AG04450 (cell line): ENCODE measurements at regions not wholly inside any gene's neighbourhood (a gene's known extent, or its start where the extent isn't known, plus 50 kb on each side); places are given as distances from the start of the nearest gene placed in this dataset.

Experiments used
- CTCF ChIA-PET: fragments of 300-600, 350-600 bp; formaldehyde crosslinking; extraction: SDS; loops from one replicate; lab custom pipeline; 2022; ENCODE audit warnings: antibody characterized with exemption, inconsistent platforms; lab: Charles Lee
- POLR2A ChIA-PET: fragments of 350-600 bp; formaldehyde crosslinking; extraction: SDS; loops from one replicate; lab custom pipeline; 2021; ENCODE audit warnings: antibody characterized with exemption, inconsistent platforms; lab: Yijun Ruan, JAX
- DNase-seq: peaks from one replicate; pipeline ENCODE4 v3.0.0-alpha.2; 2011; ENCODE audit warnings: low read depth, low spot score
- H3K27ac ChIP-seq: one replicate; pipeline ENCODE4 v1.5.1; 2012; ENCODE audit warnings: low read depth, low read length, control low read depth
- H3K27me3 ChIP-seq: one replicate; pipeline ENCODE4 v1.6.0; 2012; ENCODE audit warnings: low read length; ENCODE audit not compliant: control insufficient read depth, insufficient read depth
- H3K4me3 ChIP-seq: 2 replicates; pipeline ENCODE4 v1.5.1; 2011; ENCODE audit warnings: mild to moderate bottlenecking, low read depth, low read length, control low read depth
- H3K9me3 ChIP-seq: 2 replicates; pipeline ENCODE4 v1.5.1; 2012; ENCODE audit warnings: low read length; ENCODE audit not compliant: control insufficient read depth, insufficient read depth
- TF ChIP-seq, protein P1 (sequence below): IDR thresholded peaks from 2 replicates; pipeline ENCODE4 v1.5.1; 2011; ENCODE audit warnings: low read depth, low read length, control low read depth, inconsistent platforms

DNA sequence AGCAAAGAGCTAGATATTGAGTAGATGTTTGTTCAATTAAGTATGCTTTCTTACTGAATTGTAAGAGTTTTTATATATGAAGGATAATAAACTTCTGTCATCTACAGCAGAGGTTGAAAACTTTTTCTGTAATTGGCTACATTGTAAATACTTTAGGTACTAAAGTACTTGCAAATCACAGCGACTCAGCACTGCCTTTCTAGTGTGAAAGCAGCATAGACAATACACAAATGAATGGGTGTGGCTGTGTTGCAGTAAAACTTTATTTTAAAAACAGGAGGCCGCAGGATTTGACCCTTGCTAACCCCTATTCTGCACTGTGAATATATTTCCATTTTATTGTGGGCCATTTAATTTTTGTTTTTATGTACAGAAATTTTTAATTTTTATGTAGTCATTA is 104.3 kb upstream of the TMC3 start:
- TF ChIP-seq, protein P1, sequence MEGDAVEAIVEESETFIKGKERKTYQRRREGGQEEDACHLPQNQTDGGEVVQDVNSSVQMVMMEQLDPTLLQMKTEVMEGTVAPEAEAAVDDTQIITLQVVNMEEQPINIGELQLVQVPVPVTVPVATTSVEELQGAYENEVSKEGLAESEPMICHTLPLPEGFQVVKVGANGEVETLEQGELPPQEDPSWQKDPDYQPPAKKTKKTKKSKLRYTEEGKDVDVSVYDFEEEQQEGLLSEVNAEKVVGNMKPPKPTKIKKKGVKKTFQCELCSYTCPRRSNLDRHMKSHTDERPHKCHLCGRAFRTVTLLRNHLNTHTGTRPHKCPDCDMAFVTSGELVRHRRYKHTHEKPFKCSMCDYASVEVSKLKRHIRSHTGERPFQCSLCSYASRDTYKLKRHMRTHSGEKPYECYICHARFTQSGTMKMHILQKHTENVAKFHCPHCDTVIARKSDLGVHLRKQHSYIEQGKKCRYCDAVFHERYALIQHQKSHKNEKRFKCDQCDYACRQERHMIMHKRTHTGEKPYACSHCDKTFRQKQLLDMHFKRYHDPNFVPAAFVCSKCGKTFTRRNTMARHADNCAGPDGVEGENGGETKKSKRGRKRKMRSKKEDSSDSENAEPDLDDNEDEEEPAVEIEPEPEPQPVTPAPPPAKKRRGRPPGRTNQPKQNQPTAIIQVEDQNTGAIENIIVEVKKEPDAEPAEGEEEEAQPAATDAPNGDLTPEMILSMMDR = no peak
- CTCF ChIA-PET = interaction anchor here (1.1 to 1.8 kb wide), 3 partner anchors 67 to 630 kb away, joined by 4 to 6 read pairs (median 5); no protein-coding TSS in a partner anchor
- H3K27me3 ChIP-seq = no peaks in the 10 kb centered on the region
- no peak overlapping the region for H3K4me3 ChIP-seq
- no peak overlapping the region for H3K27ac ChIP-seq
- POLR2A ChIA-PET = no interaction called here
- no peak for DNase-seq
- H3K9me3 ChIP-seq = no peaks in the 10 kb centered on the region

DNA sequence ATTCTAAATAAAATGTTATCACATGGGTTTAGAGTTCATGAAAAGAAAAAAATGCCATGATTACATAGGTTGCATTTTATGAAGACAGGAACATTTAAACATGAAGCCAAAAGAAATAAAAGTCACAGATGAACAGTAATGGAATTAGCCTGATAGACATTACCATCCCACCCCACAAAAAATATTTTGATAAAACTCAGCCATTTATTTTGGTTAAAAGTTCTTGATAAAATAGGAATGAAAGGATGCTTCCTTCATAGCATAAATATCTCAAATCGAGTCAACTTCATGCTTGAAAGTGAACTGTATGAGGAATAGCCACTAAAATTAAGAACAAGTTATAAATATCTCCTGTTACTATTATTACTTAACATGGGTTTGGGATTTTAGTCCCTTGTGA is 101.9 kb upstream of the TMC3 start:
- CTCF ChIA-PET = no interaction called here
- H3K9me3 ChIP-seq = no peaks in the 10 kb centered on the region
- H3K4me3 ChIP-seq = no peak overlapping the region
- no peak for DNase-seq
- TF ChIP-seq, protein P1 = no peak
- POLR2A ChIA-PET = no interaction called here
- H3K27me3 ChIP-seq = peaks cover 2% of the 10 kb centered on the region
- no peak overlapping the region for H3K27ac ChIP-seq

DNA sequence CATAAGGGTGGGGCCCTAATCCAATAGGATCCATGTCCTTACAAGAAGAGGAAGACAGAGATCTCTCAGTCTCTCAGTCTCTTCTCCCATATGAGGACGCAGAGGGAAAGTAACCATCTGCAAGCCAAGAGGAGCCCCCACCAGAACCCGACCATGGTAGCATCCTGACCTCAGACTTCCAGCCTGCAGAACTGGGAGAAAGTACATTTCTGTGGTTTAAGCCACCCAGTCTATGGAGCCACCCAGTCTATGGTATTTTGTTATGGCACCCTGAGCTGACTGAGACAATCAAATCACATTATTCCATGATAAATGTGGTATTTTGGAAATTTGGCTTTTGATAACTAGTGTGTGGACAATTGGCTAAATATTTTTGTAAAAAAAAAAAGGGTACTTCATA is 101.5 kb upstream of the TMC3 start:
- TF ChIP-seq, protein P1 = no peak
- Histone ChIP-seq H3K27me3 (peaks cover 2% of the 10 kb centered on the region), H3K9me3 (no peaks in the 10 kb centered on the region), H3K4me3 (no peak overlapping the region), H3K27ac (no peak overlapping the region)
- POLR2A ChIA-PET = no interaction called here
- no peak for DNase-seq
- CTCF ChIA-PET = no interaction called here

DNA sequence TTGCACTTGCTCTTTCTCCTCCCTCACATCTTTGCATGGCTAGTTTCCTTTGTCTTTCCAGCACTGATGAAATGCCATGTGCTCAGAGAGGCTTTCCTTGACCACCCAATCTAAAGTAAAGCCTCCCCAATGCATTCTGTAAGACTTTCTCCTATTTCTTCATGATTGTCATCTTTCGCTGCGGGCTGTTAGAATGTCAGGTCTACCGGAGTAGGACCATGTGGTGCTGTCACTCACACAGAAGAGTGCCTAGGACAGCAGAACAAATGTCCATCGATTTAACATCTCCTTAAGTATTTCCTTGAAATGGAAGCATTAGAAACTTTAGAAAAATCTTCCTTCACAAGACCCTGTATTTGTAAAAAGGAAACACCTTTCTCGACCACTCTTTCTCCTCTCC is 99.9 kb upstream of the TMC3 start:
- ChIA-PET CTCF (no interaction called here), POLR2A (no interaction called here)
- no peak for DNase-seq
- H3K4me3 ChIP-seq = no peak overlapping the region
- H3K27me3 ChIP-seq = peaks cover 2% of the 10 kb centered on the region
- no peaks in the 10 kb centered on the region for H3K9me3 ChIP-seq
- no peak overlapping the region for H3K27ac ChIP-seq
- TF ChIP-seq, protein P1 = no peak

DNA sequence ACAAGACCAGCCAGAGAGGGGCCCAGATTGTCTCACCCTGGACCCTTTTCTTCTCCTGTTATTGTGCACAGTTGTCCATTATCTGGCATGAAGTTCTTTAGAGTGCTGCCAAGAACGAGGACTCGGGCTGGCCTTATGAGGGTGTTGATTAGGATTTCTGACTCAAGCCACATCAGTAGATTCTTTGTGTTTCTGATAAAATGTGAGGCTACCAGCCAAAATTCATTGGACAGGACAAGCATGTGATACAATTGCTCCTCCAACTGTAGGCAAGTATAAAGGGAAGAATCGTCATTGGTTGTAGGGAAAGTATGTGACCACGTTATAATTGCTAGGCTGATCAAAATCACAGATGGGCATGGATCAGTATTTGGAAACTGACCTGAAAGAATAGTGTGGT is 99.2 kb upstream of the TMC3 start:
- TF ChIP-seq, protein P1 = no peak
- Histone ChIP-seq H3K4me3 (no peak overlapping the region), H3K27ac (no peak overlapping the region), H3K9me3 (no peaks in the 10 kb centered on the region), H3K27me3 (peaks cover 2% of the 10 kb centered on the region)
- no peak for DNase-seq
- ChIA-PET CTCF (no interaction called here), POLR2A (no interaction called here)
